Skeletal muscle cell (primary cell): ENCODE measurements at regions not wholly inside any gene's neighbourhood (a gene's known extent, or its start where the extent isn't known, plus 50 kb on each side); places are given as distances from the start of the nearest gene placed in this dataset.
"Not testable (repeated sequence)": the region's sequence is repeated elsewhere in the genome, so short reads cannot be mapped to it uniquely, and the experiment has no call there.

Source experiments
- DNase-seq: peaks from one replicate; pipeline ENCODE4 v3.0.0-alpha.2; 2010; ENCODE audit warnings: low read depth
- H3K4me3 ChIP-seq: 2 replicates; pipeline ENCODE4 v1.5.1; 2011; ENCODE audit warnings: low read depth, mild to moderate bottlenecking, control low read depth, low read length, moderate library complexity

- DNase-seq, result no peak
- no peak overlapping the region for H3K4me3 ChIP-seq
Measured at GRCh38 chr12:89875809-89876208, 167.2 kb upstream of the ATP2B1 start.

DNA sequence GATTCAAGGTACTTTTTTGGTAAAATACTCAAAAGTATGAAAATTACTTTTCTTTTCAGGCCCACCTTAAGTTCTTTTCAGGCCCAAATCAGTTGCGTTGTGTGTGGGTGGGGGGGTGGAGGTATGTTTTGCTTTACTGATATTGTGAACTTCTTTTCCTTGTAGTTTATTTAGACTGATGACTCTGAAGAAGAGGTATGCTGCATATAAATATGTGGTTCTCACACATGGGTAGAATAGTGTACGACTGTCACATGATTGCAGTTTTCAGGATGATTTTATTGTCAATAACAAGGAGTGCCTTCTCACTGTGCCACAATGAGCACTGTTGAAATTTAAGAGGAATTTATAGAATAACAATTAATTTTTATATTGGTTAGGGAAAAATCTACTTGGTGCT, 166.6 kb upstream of the ATP2B1 start:
- DNase-seq, result no peak

DNA sequence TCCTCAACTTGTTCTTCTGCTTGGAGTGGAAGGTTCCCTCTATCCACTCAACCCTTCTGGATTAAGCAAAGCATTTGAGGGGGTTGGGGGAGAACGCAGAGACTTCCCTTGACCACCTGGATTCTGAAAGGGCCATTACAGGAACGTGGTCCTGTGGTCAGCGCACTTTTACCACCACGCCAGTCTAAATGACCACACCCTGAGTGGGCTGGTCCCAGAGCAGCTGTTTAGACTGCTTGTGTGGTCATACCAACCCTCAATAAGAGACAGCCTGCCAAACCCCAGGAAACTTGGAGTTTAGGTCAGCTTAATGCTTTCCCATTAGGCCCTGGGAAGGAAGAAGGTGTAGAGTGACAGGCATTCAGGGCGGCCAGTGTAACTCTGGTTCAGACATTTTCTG, 165.5 kb upstream of the ATP2B1 start:
- no peak overlapping the region for H3K4me3 ChIP-seq
- peak; percentile 60 for DNase-seq

More for the DNA sequence above, 166.6 kb upstream of the ATP2B1 start:
- H3K4me3 ChIP-seq, result no peak overlapping the region

- DNase-seq, result peak; percentile 43
- no peak overlapping the region for H3K4me3 ChIP-seq
Measured at GRCh38 chr12:89873745-89874144, 165.1 kb upstream of the ATP2B1 start.

DNA sequence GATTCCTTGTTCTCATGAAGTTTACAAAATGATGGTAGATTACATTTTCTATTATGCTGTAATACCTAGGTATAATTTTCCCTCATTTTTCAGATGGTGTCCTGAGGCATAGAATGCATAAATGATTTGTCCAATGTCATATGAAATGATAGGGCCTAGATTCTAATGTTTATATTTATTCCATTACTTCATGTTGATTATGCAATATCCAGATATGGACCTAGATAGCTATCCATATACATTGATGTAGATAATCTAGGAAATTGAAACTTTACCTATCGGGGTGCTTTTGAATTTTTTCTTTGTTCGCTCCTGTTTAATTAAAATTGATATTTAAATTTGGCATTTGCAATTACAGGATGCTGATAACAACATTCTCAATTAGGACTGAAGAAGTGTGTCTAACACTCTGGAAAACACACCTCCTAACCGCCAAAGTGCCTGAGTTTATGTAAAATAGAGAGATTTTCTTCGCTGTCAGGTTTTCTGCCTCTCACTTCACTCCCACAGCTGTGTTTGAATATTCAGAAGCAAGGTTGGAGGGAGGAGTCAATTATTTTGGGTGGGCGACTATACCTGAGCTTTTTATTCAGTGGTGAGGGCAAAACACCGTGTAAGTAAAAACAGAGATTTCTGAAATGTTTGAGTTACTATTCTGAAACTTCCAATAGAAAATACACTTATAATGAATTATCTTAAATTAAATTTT, 164.4 kb upstream of the ATP2B1 start:
- no peak overlapping the region for H3K4me3 ChIP-seq
- DNase-seq, result no peak

- DNase-seq, result no peak
- H3K4me3 ChIP-seq, result no peak overlapping the region
Measured at GRCh38 chr12:89870413-89871184, 162.0 kb upstream of the ATP2B1 start.

DNA sequence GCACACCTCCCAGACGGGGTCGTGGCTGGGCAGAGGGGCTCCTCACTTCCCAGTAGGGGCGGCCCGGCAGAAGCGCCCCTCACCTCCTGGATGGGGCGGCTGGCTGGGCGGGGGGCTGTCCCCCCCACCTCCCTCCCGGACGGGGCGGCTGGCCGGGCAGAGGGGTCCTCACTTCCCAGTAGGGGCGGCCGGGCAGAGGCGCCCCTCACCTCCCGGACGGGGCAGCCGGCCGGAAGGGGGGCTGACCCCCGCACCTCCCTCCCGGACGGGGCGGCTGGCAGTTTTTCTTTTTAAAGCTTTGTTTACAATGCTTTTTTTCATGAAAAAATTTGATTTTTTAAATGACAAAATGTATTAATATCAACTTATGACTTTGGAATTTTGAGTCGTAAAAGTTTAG, 159.0 kb upstream of the ATP2B1 start:
- not testable (repeated sequence) for H3K4me3 ChIP-seq, DNase-seq

DNA sequence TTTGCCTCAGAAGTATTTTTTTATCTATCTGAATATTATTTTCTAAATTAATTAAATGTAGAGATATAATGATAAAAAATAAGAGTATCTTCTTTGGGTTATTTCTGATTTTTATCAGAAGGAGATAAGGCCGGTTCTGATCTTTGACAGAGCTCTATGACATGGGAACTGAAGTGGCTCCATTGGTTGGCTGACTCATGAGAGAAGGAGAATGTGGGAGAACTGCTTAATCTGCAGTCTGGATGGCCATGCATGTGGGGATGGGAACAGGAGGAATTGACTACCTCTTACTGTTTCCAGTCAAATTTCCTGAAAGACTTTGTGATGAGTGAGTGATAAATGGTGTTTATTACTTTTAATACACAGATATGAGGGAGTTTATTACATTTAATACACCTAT, 155.8 kb upstream of the ATP2B1 start:
- no peak overlapping the region for H3K4me3 ChIP-seq
- DNase-seq, result no peak

GRCh38 chr12:89863968-89864367, 155.3 kb upstream of the ATP2B1 start:
- no peak for DNase-seq
- H3K4me3 ChIP-seq, result no peak overlapping the region

GRCh38 chr12:89863493-89863938, 154.9 kb upstream of the ATP2B1 start:
- no peak overlapping the region for H3K4me3 ChIP-seq
- DNase-seq, result no peak

- DNase-seq, result no peak
- H3K4me3 ChIP-seq, result no peak overlapping the region
Measured at GRCh38 chr12:89862511-89863445, 154.1 kb upstream of the ATP2B1 start.

GRCh38 chr12:89861086-89861485, 152.4 kb upstream of the ATP2B1 start:
- no peak overlapping the region for H3K4me3 ChIP-seq
- no peak for DNase-seq

- no peak for DNase-seq
- H3K4me3 ChIP-seq, result no peak overlapping the region
Measured at GRCh38 chr12:89859508-89860220, 151.0 kb upstream of the ATP2B1 start.

- no peak overlapping the region for H3K4me3 ChIP-seq
- DNase-seq, result no peak
Measured at GRCh38 chr12:89858718-89859117, 150.1 kb upstream of the ATP2B1 start.

- no peak for DNase-seq
- no peak overlapping the region for H3K4me3 ChIP-seq
Measured at GRCh38 chr12:89857652-89858274, 149.1 kb upstream of the ATP2B1 start.

DNA sequence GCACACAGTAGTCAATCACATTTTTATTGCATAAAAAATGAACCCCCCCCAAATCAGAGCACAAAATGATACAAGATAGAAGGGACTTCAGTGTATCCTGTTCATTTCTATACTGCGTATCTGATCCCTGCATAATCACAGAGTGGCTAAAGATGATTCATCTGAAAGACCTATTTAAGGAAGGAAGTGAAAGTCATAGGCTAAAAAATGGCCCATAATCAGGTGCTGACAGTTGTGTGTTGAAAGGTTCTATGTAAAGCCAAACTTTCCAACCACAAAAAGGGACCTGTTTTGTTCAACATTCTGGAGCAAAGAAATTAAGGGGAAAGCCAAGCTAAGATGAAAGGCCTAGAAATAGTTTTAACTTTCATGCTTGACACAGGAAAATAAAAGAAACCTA, 147.8 kb upstream of the ATP2B1 start:
- H3K4me3 ChIP-seq, result no peak overlapping the region
- DNase-seq, result peak; percentile 82

DNA sequence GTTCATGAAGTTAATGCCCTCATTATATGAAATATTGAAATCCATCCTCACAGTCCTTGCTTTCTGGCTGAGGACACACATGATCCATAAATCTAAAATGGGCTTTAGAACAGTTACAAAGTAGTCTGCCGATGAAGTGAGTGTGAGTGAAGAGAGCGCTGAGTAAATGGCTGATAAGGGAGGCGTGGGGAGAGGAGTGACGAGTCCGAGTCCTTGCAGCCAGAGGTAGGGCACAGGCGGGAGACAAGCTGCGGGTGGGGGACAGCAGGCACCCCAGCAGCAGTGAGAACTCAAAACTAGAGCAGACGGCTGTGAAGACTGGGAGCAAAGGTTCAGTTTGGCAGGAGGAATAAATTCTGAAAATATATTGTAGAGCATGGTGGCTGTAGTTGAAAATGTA, 140.1 kb upstream of the ATP2B1 start:
- H3K4me3 ChIP-seq, result no peak overlapping the region
- DNase-seq, result no peak

DNA sequence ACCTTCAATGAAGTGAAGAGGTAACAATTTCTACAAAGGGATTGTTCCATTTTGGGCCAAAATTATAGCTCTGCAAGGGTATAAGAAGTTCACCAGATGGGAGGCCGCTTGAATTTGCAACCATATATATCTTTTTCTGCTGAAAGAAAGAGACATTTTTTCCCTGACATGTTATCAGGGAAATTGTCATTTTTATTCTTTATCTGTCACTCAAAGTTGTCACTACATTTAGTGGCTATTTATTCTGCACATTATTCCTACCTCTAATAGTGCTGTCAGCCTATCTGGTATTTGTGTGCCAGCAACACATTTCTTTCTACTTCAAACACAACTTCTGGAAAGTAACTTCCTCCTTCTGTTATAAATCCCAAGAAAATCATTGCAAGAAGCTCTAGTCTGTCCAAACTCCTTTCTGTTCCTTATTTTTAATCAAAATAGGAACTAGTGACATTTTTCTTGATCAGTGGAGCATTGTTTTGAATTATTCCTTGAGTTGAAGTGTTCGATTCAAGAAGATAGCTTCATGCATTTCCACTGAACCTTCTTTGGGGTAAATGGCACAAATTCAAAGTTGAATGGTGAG, 137.9 kb upstream of the ATP2B1 start:
- no peak overlapping the region for H3K4me3 ChIP-seq
- no peak for DNase-seq

- H3K4me3 ChIP-seq, result no peak overlapping the region
- DNase-seq, result no peak
Measured at GRCh38 chr12:89845767-89846166, 137.1 kb upstream of the ATP2B1 start.
